HFFc6 (cell line): ENCODE measurements at regions not wholly inside any gene's neighbourhood (a gene's known extent, or its start where the extent isn't known, plus 50 kb on each side); places are given as distances from the start of the nearest gene placed in this dataset.

ENCODE experiments used
- DNase-seq: peaks from one replicate; pipeline ENCODE4 v3.0.0-alpha.2; 2018
- H3K27ac Mint-ChIP-seq: 2 replicates; pipeline ENCODE4 v1.8.0; 2020; ENCODE audit warnings: mild to moderate bottlenecking, mixed read lengths
- H3K27me3 Mint-ChIP-seq: 2 replicates; pipeline ENCODE4 v1.8.0; 2021; ENCODE audit warnings: mild to moderate bottlenecking, moderate library complexity, mixed read lengths; ENCODE audit not compliant: insufficient read depth
- H3K36me3 Mint-ChIP-seq: 2 replicates; pipeline ENCODE4 v1.8.0; 2021; ENCODE audit warnings: low read depth, mixed read lengths
- H3K4me1 Mint-ChIP-seq: 2 replicates; pipeline ENCODE4 v1.8.0; 2020; ENCODE audit warnings: low read depth, mixed read lengths
- H3K4me3 Mint-ChIP-seq: 2 replicates; pipeline ENCODE4 v1.8.0; 2020; ENCODE audit warnings: mild to moderate bottlenecking, moderate library complexity, mixed read lengths
- H3K9me3 Mint-ChIP-seq: 2 replicates; pipeline ENCODE4 v1.8.0; 2020; ENCODE audit warnings: mild to moderate bottlenecking, mixed read lengths
- CTCF ChIP-seq: fragments of 200-600 bp; sonication (generic); IDR thresholded peaks from 2 replicates; pipeline ENCODE4 v1.5.0; 2021; ENCODE audit warnings: antibody characterized with exemption, mild to moderate bottlenecking

GRCh38 chr9:108672475-108673190 is 183.2 kb downstream of the ACTL7B start:
- Mint-ChIP-seq H3K27me3 (peaks cover 2% of the 10 kb centered on the region; the same call in 1 of the 2 replicates), H3K4me3 (no peak overlapping the region), H3K36me3 (peaks cover 6% of the 10 kb centered on the region; the same call in 1 of the 2 replicates), H3K9me3 (peaks cover 64% of the 10 kb centered on the region), H3K4me1 (no peaks in the 10 kb centered on the region), H3K27ac (no peak overlapping the region)
- TF ChIP-seq CTCF, result no peak
- DNase-seq, result no peak

- peak; percentile 26 for DNase-seq
- no peaks in the 10 kb centered on the region for H3K4me1 Mint-ChIP-seq
- peaks cover 6% of the 10 kb centered on the region; the same call in 1 of the 2 replicates for H3K36me3 Mint-ChIP-seq
- H3K27me3 Mint-ChIP-seq, result peaks cover 2% of the 10 kb centered on the region; the same call in 1 of the 2 replicates
- TF ChIP-seq CTCF, result no peak
- no peak overlapping the region for H3K27ac Mint-ChIP-seq
- H3K9me3 Mint-ChIP-seq, result peaks cover 72% of the 10 kb centered on the region
- no peak overlapping the region for H3K4me3 Mint-ChIP-seq
These were observed 184.0 kb downstream of the ACTL7B start for GRCh38 chr9:108671794-108672193.

GRCh38 chr9:108671176-108671575 is 184.6 kb downstream of the ACTL7B start:
- peaks cover 6% of the 10 kb centered on the region; the same call in 1 of the 2 replicates for H3K36me3 Mint-ChIP-seq
- H3K27ac Mint-ChIP-seq, result no peak overlapping the region; the same call in 1 of the 2 replicates
- no peak for DNase-seq
- TF ChIP-seq CTCF, result peak; percentile 28; the same call in 1 of the 2 replicates
- H3K4me1 Mint-ChIP-seq, result no peaks in the 10 kb centered on the region
- no peak overlapping the region for H3K4me3 Mint-ChIP-seq
- peaks cover 69% of the 10 kb centered on the region for H3K9me3 Mint-ChIP-seq
- peaks cover 2% of the 10 kb centered on the region; the same call in 1 of the 2 replicates for H3K27me3 Mint-ChIP-seq

GRCh38 chr9:108668938-108669335 is 186.8 kb downstream of the ACTL7B start:
- Mint-ChIP-seq H3K9me3 (peaks cover 58% of the 10 kb centered on the region), H3K4me1 (no peaks in the 10 kb centered on the region), H3K36me3 (no peaks in the 10 kb centered on the region), H3K27ac (no peak overlapping the region), H3K27me3 (peaks cover 2% of the 10 kb centered on the region; the same call in 1 of the 2 replicates), H3K4me3 (no peak overlapping the region)
- TF ChIP-seq CTCF, result no peak
- DNase-seq, result no peak

GRCh38 chr9:108668191-108668937 is 187.4 kb downstream of the ACTL7B start:
- H3K27ac Mint-ChIP-seq, result no peak overlapping the region
- H3K4me3 Mint-ChIP-seq, result no peak overlapping the region
- H3K36me3 Mint-ChIP-seq, result no peaks in the 10 kb centered on the region
- H3K4me1 Mint-ChIP-seq, result no peaks in the 10 kb centered on the region
- TF ChIP-seq CTCF, result no peak
- H3K9me3 Mint-ChIP-seq, result peaks cover 58% of the 10 kb centered on the region
- no peak for DNase-seq
- peaks cover 2% of the 10 kb centered on the region; the same call in 1 of the 2 replicates for H3K27me3 Mint-ChIP-seq
